Spleen (tissue), 11 donors: ENCODE measurements at regions not wholly inside any gene's neighbourhood (a gene's known extent, or its start where the extent isn't known, plus 50 kb on each side); places are given as distances from the start of the nearest gene placed in this dataset.

Source experiments
- DNase-seq: peaks from one replicate; pipeline ENCODE4 v3.0.0-alpha.2; 2020
- H3K27ac ChIP-seq, 8 donors: fragments of 200-600 bp; sonication (generic) in 7 of 8; 1 replicate in 4 of 8; 2 replicates in 4 of 8; pipeline versions ENCODE4 v1.5.0 to v1.8.0; 2016 to 2021; ENCODE audit warnings: inconsistent platforms in 4 of 8, mild to moderate bottlenecking in 4 of 8, moderate library complexity in 1 of 8
- H3K27me3 ChIP-seq, 7 donors: fragments of 200-600 bp; sonication (generic) in 6 of 7; replicated peaks in 1 of 7; 1 replicate in 4 of 7; 2 replicates in 3 of 7; pipeline versions ENCODE4 v1.5.0 to v1.8.0; 2016 to 2021; ENCODE audit warnings: inconsistent platforms in 3 of 7, mild to moderate bottlenecking in 1 of 7
- H3K36me3 ChIP-seq, 6 donors: fragments of 200-600 bp; sonication (generic) in 5 of 6; 1 replicate in 4 of 6; 2 replicates in 2 of 6; pipeline versions ENCODE4 v1.5.0 to v1.8.0; 2016 to 2021; ENCODE audit warnings: inconsistent platforms in 2 of 6
- H3K4me1 ChIP-seq, 6 donors: fragments of 200-600 bp; sonication (generic) in 5 of 6; 1 replicate in 3 of 6; 2 replicates in 3 of 6; pipeline versions ENCODE4 v1.5.0 to v1.8.0; 2016 to 2021; ENCODE audit warnings: inconsistent platforms in 3 of 6
- H3K4me3 ChIP-seq, 8 donors: fragments of 200-600 bp; sonication (generic) in 7 of 8; 1 replicate in 4 of 8; 2 replicates in 4 of 8; pipeline versions ENCODE4 v1.5.0 to v1.8.0; 2016 to 2021; ENCODE audit warnings: inconsistent platforms in 4 of 8, mild to moderate bottlenecking in 4 of 8, moderate library complexity in 2 of 8
- H3K9me3 ChIP-seq, 8 donors: fragments of 200-600 bp; sonication (generic) in 7 of 8; 1 replicate in 4 of 8; 2 replicates in 4 of 8; pipeline versions ENCODE4 v1.5.0 to v1.8.0; 2016 to 2021; ENCODE audit warnings: inconsistent platforms in 4 of 8
- CTCF ChIP-seq, 11 experiments: fragments of 200-600 bp in 7 of 11; fragments of 450-650 bp in 4 of 11; sonication (generic) in 4 of 11; IDR thresholded peaks in 8 of 11; conservative IDR thresholded peaks in 3 of 11; 1 replicate in 7 of 11; 2 replicates in 4 of 11; pipeline versions ENCODE4 v1.4.0 to v1.8.0; 2016 to 2021; ENCODE audit warnings: antibody characterized with exemption in 11 of 11, inconsistent platforms in 4 of 11, mild to moderate bottlenecking in 1 of 11
- POLR2A ChIP-seq, 3 donors: fragments of 450-650 bp; IDR thresholded peaks; one replicate each; pipeline ENCODE4 v1.5.1; 2017; ENCODE audit warnings: antibody characterized with exemption in 3 of 3, mild to moderate bottlenecking in 1 of 3
- POLR2AphosphoS5 ChIP-seq, 3 donors: sonication (generic); formaldehyde crosslinking; IDR thresholded peaks; one replicate each; pipeline ENCODE4 v1.5.1; 2017; ENCODE audit warnings: antibody characterized with exemption in 3 of 3
- WGBS, 5 donors: extraction: QIAGEN DNeasy Blood & Tissue Kit in 3 of 5; methylation state at CpG; one replicate each; pipeline versions ENCODE4 v1.1.5 to v1.1.7; 2013 to 2018; 5-methylcytosine and 5-hydroxymethylcytosine counted together
- intact Hi-C: fragments of 100-400 bp; cut with DNase I; formaldehyde crosslinking; loops from one replicate; pipeline ENCODE4 v1.15.0; 2023; ENCODE audit warnings: low total_unique reads
- donor health status: healthy with polysubstance abuse.
- donor health status: DM: no; HTN: no; CAD: no; lungs with moderate emphysema.
- donor health status: DM: no; HTN: no; CAD: no.
- donor health status: Bipolar disorder and iron deficiency.
- donor health status: healthy.
- donor health status: DM: no; HTN: no; CAD: no.
- donor health status: DM: yes; HTN: yes; CAD: no.

DNA sequence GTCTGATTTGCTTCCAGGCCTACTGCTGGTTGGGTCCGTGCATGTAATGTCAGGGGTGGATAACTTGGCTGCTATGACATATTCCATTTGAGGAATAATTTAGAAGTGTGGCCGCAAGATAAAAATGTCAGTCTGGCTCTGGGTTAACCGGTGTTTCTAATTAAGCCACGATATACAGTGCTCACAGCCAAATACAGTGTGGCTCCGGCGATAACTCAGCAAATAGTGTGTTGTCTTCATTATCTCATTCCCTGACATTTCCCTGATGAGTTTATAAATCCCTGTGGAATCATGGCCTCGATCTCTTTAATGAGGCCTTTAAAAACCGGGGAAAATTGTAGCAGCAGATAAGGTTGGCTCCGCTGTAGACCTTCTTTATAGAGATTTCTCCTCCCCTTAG is 1125.0 kb downstream of the TYW1 start:
- 85 to 91% (median 88%) methylated on average over 9 of the region's 9 CpGs for WGBS, 5 donors

DNA sequence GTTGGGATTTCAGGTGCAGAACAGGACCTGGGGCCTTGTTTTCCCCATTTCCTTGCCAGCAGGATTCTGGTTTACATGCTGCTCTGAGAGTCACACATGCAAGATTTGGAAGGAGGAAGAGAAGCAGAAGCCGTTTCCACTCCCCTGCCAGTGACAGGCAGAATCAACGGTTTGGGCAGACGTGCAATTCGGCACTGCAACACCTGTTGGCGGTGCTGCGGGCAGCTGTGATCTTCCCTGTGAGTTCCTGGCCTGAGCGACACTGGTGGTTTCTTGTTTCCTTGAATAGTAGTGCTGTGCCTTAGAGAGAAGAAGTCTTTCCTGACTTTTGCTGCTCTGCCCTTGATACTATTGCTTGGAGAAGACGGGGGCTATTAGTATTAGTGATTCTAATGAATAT is 1126.2 kb downstream of the TYW1 start:
- 68 to 81% (median 78%) methylated on average over 8 of the region's 8 CpGs for whole genome bisulfite sequencing, 5 donors
- no peaks in the 10 kb centered on the region for H3K36me3 ChIP-seq
- TF ChIP-seq POLR2AphosphoS5 (IDR thresholded peaks at IDR 0.05) (no peak), CTCF (IDR thresholded peaks at IDR 0.05 in 8 of 11, conservative IDR thresholded peaks at IDR 0.05 in 3 of 11) (no peak), POLR2A (IDR thresholded peaks at IDR 0.05) (no peak)
- no peak overlapping the region for H3K27ac ChIP-seq
- no peak overlapping the region for H3K4me3 ChIP-seq
- intact Hi-C loops = no loop called here
- DNase-seq = no peak
- H3K4me1 ChIP-seq = no peaks in the 10 kb centered on the region
- H3K27me3 ChIP-seq = no peaks in the 10 kb centered on the region
- peaks cover 0 to 31% (median 27%) of the 10 kb centered on the region in 8 donors for H3K9me3 ChIP-seq

More for the DNA sequence above, 1125.0 kb downstream of the TYW1 start:
- TF ChIP-seq POLR2AphosphoS5 (IDR thresholded peaks at IDR 0.05) = no peak
- no peak for TF ChIP-seq CTCF (IDR thresholded peaks at IDR 0.05 in 8 of 11, conservative IDR thresholded peaks at IDR 0.05 in 3 of 11)
- TF ChIP-seq POLR2A (IDR thresholded peaks at IDR 0.05) = no peak
- Histone ChIP-seq H3K27ac (no peak overlapping the region), H3K36me3 (no peaks in the 10 kb centered on the region), H3K27me3 (no peaks in the 10 kb centered on the region), H3K4me3 (no peak overlapping the region), H3K9me3 (peaks cover 0 to 42% (median 34%) of the 10 kb centered on the region in 8 donors), H3K4me1 (no peaks in the 10 kb centered on the region)
- no peak for DNase-seq
- intact Hi-C loops = no loop called here

DNA sequence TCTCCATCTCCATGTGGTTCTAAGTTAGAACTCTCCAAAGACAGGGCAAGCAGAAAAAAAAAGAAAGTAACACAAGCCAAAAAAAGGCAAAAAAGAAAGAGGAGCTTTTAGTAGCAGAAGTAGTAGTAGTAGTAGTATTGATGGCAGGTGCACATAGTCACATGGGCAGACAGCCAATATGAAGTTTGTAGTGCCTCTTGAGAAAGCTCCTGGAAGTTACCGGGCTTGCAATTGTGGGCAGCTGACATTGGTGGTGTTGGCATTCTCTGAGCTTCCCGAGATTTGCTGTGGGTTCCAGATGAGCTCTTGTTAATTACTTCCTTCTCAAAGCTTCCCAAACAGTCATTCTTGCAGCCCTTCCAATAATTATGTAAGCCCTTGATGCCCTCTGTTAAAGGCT is 1128.5 kb downstream of the TYW1 start:
- Histone ChIP-seq H3K4me1 (no peaks in the 10 kb centered on the region), H3K27me3 (no peaks in the 10 kb centered on the region), H3K36me3 (no peaks in the 10 kb centered on the region), H3K9me3 (peaks cover 0 to 8% (median 4%) of the 10 kb centered on the region in 8 donors), H3K27ac (no peak overlapping the region), H3K4me3 (no peak overlapping the region)
- 59 to 80% (median 63%) methylated on average over 2 of the region's 2 CpGs for WGBS, 5 donors
- no peak for DNase-seq
- intact Hi-C loops = no loop called here
- TF ChIP-seq CTCF (IDR thresholded peaks at IDR 0.05 in 8 of 11, conservative IDR thresholded peaks at IDR 0.05 in 3 of 11) (no peak), POLR2A (IDR thresholded peaks at IDR 0.05) (no peak)

DNA sequence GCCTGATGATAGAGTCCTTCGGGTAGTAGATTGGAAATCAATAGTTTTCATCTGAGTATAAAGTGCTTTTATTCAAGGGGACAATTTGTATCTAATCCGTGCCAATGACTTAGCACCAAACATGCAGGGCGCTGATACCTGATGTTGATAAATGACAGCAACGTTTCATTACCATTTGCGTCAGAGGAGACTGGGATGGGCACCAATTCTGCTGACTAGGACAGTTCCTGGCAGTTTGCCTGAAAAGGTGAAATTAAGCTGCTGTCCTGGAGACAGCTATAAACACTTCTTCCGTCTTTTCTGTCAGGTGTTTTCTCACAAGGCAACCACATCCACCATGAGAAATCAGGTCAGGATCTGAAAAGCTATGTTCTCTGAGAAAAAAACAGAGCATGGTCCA is 1136.4 kb downstream of the TYW1 start:
- WGBS, 5 donors = 82 to 88% (median 87%) methylated on average over 6 of the region's 6 CpGs
- TF ChIP-seq CTCF (IDR thresholded peaks at IDR 0.05 in 8 of 11, conservative IDR thresholded peaks at IDR 0.05 in 3 of 11) = no peak
- TF ChIP-seq POLR2A (IDR thresholded peaks at IDR 0.05) = no peak
- TF ChIP-seq POLR2AphosphoS5 (IDR thresholded peaks at IDR 0.05) = no peak
- Histone ChIP-seq H3K4me1 (no peaks in the 10 kb centered on the region), H3K36me3 (no peaks in the 10 kb centered on the region), H3K27ac (no peak overlapping the region), H3K4me3 (no peak overlapping the region), H3K9me3 (no peaks in the 10 kb centered on the region), H3K27me3 (peaks cover 0 to 13% (median 0%) of the 10 kb centered on the region in 7 donors)
- intact Hi-C loops = no loop called here
- no peak for DNase-seq
